Right hindlimb (tissue), 1 donor: ENCODE measurements at regions not wholly inside any gene's neighbourhood (a gene's known extent, or its start where the extent isn't known, plus 50 kb on each side); places are given as distances from the start of the nearest gene placed in this dataset.

Source experiments
- DNase-seq: peaks from one replicate; pipeline ENCODE4 v3.0.0-alpha.2; 2018

DNA sequence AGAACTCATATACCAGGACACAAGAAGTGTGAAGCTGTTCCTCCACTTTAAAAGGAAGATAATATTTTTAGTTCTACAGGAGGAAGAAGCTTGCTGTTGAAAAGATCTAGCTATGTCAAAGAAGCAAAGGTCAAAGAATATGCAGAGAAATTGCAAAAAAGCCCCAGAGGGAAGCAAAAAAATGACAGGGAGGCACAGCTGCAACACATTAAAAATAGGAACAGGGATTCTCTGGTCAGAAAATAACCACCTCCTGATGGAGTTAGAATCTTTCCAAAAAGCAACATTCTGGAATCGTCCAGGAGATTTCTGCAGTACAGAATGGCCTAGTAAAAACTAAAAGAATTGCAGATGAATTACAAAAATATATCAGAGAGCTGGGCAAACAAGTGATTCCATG, 238.9 kb upstream of the PRMT6 start:
- DNase-seq = no peak

GRCh38 chr1:106831511-106831910, 225.0 kb upstream of the PRMT6 start:
- DNase-seq = no peak

GRCh38 chr1:106836708-106837107, 219.8 kb upstream of the PRMT6 start:
- no peak for DNase-seq

- DNase-seq = no peak
Measured at GRCh38 chr1:106843518-106843917, 213.0 kb upstream of the PRMT6 start.

- no peak for DNase-seq
Measured at GRCh38 chr1:106846656-106847055, 209.8 kb upstream of the PRMT6 start.

DNA sequence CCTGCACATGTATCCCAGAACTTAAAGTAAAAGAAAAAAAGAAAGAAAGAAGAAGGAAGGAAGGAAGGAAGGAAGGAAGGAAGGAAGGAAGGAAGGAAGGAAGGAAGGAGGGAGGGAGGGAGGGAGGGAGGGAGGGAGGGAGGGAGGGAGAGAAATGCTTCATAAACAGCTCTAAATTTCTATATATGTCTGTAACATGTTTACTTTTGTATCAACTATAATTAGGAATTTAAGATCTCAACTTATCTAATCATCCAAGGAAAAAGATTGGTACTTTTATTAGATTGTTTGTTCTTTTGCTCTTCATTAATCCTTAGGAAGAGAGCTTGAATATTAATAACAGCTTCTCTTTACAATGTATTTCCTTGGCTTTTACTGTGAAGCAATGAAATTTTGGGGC, 195.4 kb upstream of the PRMT6 start:
- DNase-seq = no peak

GRCh38 chr1:106868828-106869227, 187.6 kb upstream of the PRMT6 start:
- DNase-seq = no peak

DNA sequence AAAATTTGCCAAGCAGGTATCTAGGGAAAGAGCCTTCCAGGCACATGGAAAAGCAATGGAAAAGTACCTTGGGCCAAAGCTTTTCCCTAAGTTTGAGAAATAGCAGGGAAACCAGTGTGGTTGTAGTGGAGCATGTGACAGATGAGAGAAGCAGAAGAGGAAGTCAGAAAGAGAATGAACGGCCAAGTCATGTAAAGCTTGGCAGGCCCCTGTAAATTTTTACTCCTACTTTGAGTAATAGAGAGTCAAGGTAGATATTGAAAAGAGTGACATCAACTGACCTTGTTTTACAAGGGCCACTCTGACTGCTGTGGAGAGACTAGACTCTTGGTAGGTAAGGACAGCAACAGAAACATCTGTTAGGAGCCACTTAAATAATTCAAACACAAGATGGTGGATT, 180.9 kb upstream of the PRMT6 start:
- no peak for DNase-seq

- no peak for DNase-seq
Measured at GRCh38 chr1:106876384-106876783, 180.1 kb upstream of the PRMT6 start.

- DNase-seq = no peak
Measured at GRCh38 chr1:106879538-106879937, 176.9 kb upstream of the PRMT6 start.

GRCh38 chr1:106880226-106880625, 176.2 kb upstream of the PRMT6 start:
- no peak for DNase-seq

DNA sequence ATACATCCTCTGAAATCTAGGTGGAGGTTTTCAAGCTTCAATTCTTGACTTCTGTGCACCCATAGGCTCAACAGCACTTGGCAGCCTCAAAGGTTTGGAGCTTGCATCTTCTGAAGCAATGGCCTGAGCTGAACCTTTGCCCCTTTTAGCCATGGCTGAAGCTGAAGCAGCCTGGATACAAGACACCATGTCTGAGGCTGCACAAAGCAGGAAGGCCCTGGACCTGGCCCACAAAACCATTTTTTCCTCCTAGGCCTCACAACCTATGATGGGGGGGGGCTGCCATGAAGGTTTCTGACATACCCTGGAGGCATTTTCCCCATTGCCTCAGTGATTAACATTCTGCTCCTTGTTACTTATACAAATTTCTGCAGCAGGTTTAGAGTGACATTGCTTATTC, 173.3 kb upstream of the PRMT6 start:
- DNase-seq = no peak

- DNase-seq = no peak
Measured at GRCh38 chr1:106889059-106889458, 167.4 kb upstream of the PRMT6 start.

- DNase-seq = no peak
Measured at GRCh38 chr1:106889583-106889982, 166.9 kb upstream of the PRMT6 start.

- DNase-seq = no peak
Measured at GRCh38 chr1:106897976-106898375, 158.5 kb upstream of the PRMT6 start.

DNA sequence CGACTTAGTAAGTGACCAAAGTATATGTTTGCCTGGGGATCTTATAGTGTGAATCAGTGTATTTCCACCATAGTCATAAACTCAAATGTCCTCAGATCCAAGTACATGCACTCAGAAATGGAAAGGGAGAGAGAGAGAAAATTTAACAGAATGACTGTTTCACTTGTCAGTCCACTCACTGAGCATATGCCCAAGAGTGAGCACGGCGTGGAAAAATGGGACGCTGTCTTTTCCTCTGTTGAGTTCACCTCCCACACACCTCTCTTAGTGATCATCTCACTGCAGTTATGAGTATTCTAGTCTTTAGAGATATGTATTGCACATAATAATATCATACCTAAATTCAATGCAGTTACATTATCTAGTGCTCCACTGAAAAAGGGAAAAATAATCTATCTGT, 156.8 kb upstream of the PRMT6 start:
- no peak for DNase-seq

GRCh38 chr1:106907795-106908194, 148.7 kb upstream of the PRMT6 start:
- DNase-seq = no peak

- no peak for DNase-seq
Measured at GRCh38 chr1:106908689-106909088, 147.8 kb upstream of the PRMT6 start.

DNA sequence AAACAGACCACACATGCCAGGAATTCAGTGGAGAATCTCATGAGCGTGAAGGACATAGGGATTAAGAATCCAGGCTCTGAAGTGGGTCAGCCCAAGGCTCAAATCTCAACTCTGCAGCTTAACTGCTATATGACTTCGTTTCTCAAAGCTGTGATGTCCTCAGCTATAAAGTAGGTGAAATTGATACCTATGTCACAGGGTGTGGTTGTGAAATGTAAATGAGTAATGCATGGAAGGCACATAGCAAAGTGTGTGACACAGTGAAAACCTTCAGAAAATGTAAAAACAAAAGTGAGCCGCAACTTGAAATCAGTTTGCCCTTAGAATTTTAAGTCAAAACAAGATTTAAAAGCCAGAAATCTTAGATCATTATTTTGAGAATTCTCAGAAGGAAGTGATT, 145.7 kb upstream of the PRMT6 start:
- DNase-seq = no peak

- DNase-seq = no peak
Measured at GRCh38 chr1:106912131-106912530, 144.3 kb upstream of the PRMT6 start.

DNA sequence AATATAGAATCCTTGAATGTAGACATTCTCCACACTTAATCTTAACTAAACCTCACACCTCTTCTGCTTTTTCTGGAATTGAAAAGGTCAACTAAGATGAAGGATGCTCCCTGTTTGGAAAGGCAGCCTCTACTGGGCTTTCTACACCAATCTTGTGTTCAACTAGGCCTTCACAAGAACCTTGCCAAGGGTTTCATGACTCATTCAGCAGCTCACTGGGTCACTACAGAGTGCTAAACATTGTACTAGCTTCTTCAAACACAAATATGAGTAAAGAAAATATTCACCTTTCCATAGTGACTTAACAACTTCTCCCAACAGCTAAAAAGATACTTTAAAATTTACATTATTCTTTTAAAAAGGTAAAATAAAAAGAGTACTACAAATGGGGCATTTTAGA, 135.3 kb upstream of the PRMT6 start:
- no peak for DNase-seq

DNA sequence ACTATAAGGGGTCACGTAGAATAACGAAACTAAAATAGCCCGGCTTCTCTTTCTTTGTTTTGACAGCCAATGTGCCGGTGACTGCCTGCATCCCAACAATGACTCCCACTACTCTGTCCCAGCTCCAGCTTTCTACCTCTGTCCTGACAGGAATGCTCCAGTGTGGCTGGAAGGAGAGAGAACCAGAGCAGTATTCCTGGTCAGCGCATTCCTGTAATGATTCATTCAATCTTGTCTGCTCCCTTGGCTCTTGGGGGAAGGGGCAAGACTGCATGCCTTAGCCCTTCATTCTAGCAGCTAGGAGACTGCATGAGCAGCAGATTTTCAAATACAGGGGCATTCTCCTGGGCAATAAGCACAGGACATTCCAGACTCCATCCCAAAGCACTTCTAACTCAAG, 132.1 kb upstream of the PRMT6 start:
- DNase-seq = no peak

DNA sequence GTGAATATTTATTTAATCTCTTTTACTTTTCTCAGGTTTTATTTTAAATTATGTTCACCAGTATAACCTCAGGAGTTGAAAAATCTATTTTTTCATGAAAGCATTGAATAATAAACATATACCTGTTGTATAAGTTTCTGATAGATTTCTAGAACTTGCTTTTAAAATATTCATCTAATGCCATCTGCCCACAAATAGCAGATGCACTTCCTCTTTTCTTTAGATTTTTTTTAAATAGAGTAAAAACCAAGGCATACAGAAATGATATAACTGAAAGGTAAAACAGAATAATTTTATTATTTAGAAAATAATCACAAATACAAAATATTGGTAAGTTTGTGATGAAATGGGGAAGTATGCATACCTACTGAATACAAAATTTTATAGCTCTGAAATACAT, 130.7 kb upstream of the PRMT6 start:
- no peak for DNase-seq

- DNase-seq = no peak
Measured at GRCh38 chr1:106926803-106927582, 129.5 kb upstream of the PRMT6 start.

GRCh38 chr1:106937104-106937503, 119.4 kb upstream of the PRMT6 start:
- DNase-seq = no peak
